GM21515 (cell line): ENCODE measurements at regions not wholly inside any gene's neighbourhood (a gene's known extent, or its start where the extent isn't known, plus 50 kb on each side); places are given as distances from the start of the nearest gene placed in this dataset.
"Not testable (repeated sequence)": the region's sequence is repeated elsewhere in the genome, so short reads cannot be mapped to it uniquely, and the experiment has no call there.

Source experiments
- ATAC-seq: cut with Tn5 transposase; IDR thresholded peaks from one replicate; pipeline ENCODE4 v1.9.1; 2021; ENCODE audit not compliant: unreplicated experiment

- ATAC-seq: not testable (repeated sequence)
Observed at GRCh38 chr14:106323970-106324369, 797.6 kb downstream of the TMEM121 start.

GRCh38 chr14:106327234-106327633 is 800.9 kb downstream of the TMEM121 start:
- no peak for ATAC-seq

GRCh38 chr14:106327702-106328353 is 801.4 kb downstream of the TMEM121 start:
- ATAC-seq: not testable (repeated sequence)

- ATAC-seq: not testable (repeated sequence)
Observed at GRCh38 chr14:106329243-106329642, 802.9 kb downstream of the TMEM121 start.

- not testable (repeated sequence) for ATAC-seq
Observed at GRCh38 chr14:106329987-106330774, 803.8 kb downstream of the TMEM121 start.

GRCh38 chr14:106334428-106335109 is 808.2 kb downstream of the TMEM121 start:
- ATAC-seq: not testable (repeated sequence)

- ATAC-seq: not testable (repeated sequence)
Observed at GRCh38 chr14:106335110-106335429, 808.7 kb downstream of the TMEM121 start.

GRCh38 chr14:106338775-106339174 is 812.4 kb downstream of the TMEM121 start:
- not testable (repeated sequence) for ATAC-seq

- ATAC-seq: not testable (repeated sequence)
Observed at GRCh38 chr14:106340658-106341057, 814.3 kb downstream of the TMEM121 start.

GRCh38 chr14:106341161-106341560 is 814.8 kb downstream of the TMEM121 start:
- ATAC-seq: not testable (repeated sequence)

- no peak for ATAC-seq
Observed at GRCh38 chr14:106343626-106344025, 817.2 kb downstream of the TMEM121 start.

GRCh38 chr14:106344065-106344614 is 817.8 kb downstream of the TMEM121 start:
- ATAC-seq: not testable (repeated sequence)

- not testable (repeated sequence) for ATAC-seq
Observed at GRCh38 chr14:106344791-106345479, 818.6 kb downstream of the TMEM121 start.

- ATAC-seq: no peak
Observed at GRCh38 chr14:106346084-106346483, 819.7 kb downstream of the TMEM121 start.

GRCh38 chr14:106346534-106347290 is 820.3 kb downstream of the TMEM121 start:
- ATAC-seq: no peak

GRCh38 chr14:106347291-106347778 is 821.0 kb downstream of the TMEM121 start:
- ATAC-seq: no peak

- no peak for ATAC-seq
Observed at GRCh38 chr14:106347890-106348755, 821.7 kb downstream of the TMEM121 start.

GRCh38 chr14:106348873-106349540 is 822.6 kb downstream of the TMEM121 start:
- ATAC-seq: not testable (repeated sequence)
